ENCODE measurements at regions not wholly inside any gene's neighbourhood (a gene's known extent, or its start where the extent isn't known, plus 50 kb on each side); places are given as distances from the start of the nearest gene placed in this dataset.

DNA sequence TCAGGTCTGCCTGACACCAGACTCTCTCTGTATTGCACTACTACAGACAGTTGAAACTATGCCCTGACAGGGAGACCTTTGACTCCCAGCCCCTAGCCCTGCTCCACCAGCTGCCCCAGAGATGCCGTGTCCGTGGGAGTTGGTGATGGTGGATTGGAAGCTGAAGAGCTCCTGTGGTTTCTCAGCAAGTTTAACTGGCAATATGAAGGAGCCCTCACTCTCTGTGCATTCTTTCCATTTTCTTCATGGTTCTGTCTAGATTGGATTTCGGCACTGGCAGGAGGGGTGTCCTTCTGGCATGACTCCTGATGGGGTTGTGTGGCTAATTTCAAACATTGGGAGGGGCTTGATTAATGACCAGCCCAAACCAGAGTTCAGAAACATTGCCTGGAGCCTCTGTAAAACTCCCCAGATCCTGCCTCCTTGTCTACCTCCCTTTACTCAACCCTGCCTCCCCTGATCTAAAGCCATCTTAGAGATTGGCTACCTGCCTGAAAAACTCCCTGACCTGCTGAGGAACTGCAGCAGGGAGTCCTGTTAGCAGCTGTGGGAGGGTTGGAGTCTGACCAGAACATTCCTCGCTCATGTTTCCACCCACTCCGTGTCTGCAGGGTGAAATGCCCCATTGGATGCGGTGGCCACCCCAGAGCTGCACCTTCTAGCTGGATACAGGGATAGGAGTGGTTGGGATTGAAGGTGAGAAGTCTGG, 206.9 kb upstream of the SPRED2 start:
- no peaks in the 10 kb centered on the region for H4K20me1 ChIP-seq (ENCODE audit: insufficient read depth, low read length)
- DNase-seq (ENCODE audit: low spot score) (no peak), ATAC-seq (no peak), FAIRE-seq (no peak)
- POLR2A ChIA-PET, result no interaction called here
- H3K4me1 ChIP-seq (ENCODE audit: insufficient read depth, low read length), result peaks cover 5% of the 10 kb centered on the region; the same call in 1 of the 2 replicates
- BruUV-seq (replicated peaks), result no TSS peak
- H3K9ac ChIP-seq (ENCODE audit: insufficient read depth, low read depth, low read length), result no peak overlapping the region
- no peaks in the 10 kb centered on the region for H3K79me2 ChIP-seq (ENCODE audit: insufficient read depth, low read length)
- H3K4me2 ChIP-seq (ENCODE audit: low read depth, low read length), result no peak overlapping the region
- in situ Hi-C loops (cut with HindIII; ENCODE audit: extremely low pct_ligation_motif_present, low pct_unique_long_range_greater_than_20kb), result loop anchor here (25.0 kb wide), 2 partner anchors 798 to 948 kb away; partner anchors contain the start of gene MEIS1
- intact Hi-C loops (cut with micrococcal nuclease; ENCODE audit: unreplicated experiment), result no loop called here
- H3K27ac ChIP-seq (ENCODE audit: extremely low read length, insufficient read depth, low read length), result no peak overlapping the region
- H3K9me3 ChIP-seq (ENCODE audit: low read length), result no peaks in the 10 kb centered on the region
- 36% methylated on average over 6 of the region's 6 CpGs for WGBS (ENCODE audit: low lambda C conversion rate)
- CTCF ChIA-PET (ENCODE audit: low intra/inter-chr PET ratio, low total read pairs), result no interaction called here
- TF ChIP-seq NCOA2 (CRISPR knock-in tag; IDR thresholded peaks at IDR 0.05), result no peak
- no peak for TF ChIP-seq WIZ (CRISPR knock-in tag; IDR thresholded peaks at IDR 0.05)
- no peak for TF ChIP-seq DPF2 (CRISPR knock-in tag; IDR thresholded peaks at IDR 0.05; ENCODE audit: borderline replicate concordance, low read depth)
- TF ChIP-seq RBAK (CRISPR knock-in tag; IDR thresholded peaks at IDR 0.05), result no peak
- TF ChIP-seq NR2F1 (CRISPR knock-in tag; IDR thresholded peaks at IDR 0.05), result no peak
- no peak for TF ChIP-seq AKAP8 (CRISPR knock-in tag; IDR thresholded peaks at IDR 0.05)
- TF ChIP-seq ZNF383 (CRISPR knock-in tag; IDR thresholded peaks at IDR 0.05; ENCODE audit: borderline replicate concordance), result no peak
- TF ChIP-seq ZNF143 (CRISPR knock-in tag; IDR thresholded peaks at IDR 0.05), result no peak
- no peak for TF ChIP-seq PCBP1 (IDR thresholded peaks at IDR 0.05; ENCODE audit: borderline replicate concordance, low read depth, low read length)
- no peak for TF ChIP-seq ZC3H13 (CRISPR knock-in tag; IDR thresholded peaks at IDR 0.05)
- no peak overlapping the region for H2AFZ ChIP-seq (ENCODE audit: low read length)
- no peak overlapping the region for H3K4me3 ChIP-seq (replicated peaks in 1 of 3; ENCODE audit: insufficient read depth in 1 of 3, low read depth in 2 of 3, low read length in 3 of 3)
- no peaks in the 10 kb centered on the region for H3K36me3 ChIP-seq (replicated peaks in 1 of 2; ENCODE audit: control insufficient read depth in 1 of 2, insufficient read depth in 2 of 2, low read length in 2 of 2)
- peaks cover 0 to 14% of the 10 kb centered on the region in 2 experiments; a peak in 2 of 5 replicates for H3K27me3 ChIP-seq (ENCODE audit: control insufficient read depth in 1 of 2, insufficient read depth in 2 of 2, low read length in 2 of 2)
